GM12874 (cell line): ENCODE measurements at regions not wholly inside any gene's neighbourhood (a gene's known extent, or its start where the extent isn't known, plus 50 kb on each side); places are given as distances from the start of the nearest gene placed in this dataset.

Experiments
- CTCF ChIP-seq: IDR thresholded peaks from 2 replicates; pipeline ENCODE4 v1.5.1; 2011; ENCODE audit warnings: low read depth, mild to moderate bottlenecking, control low read depth, low read length, moderate library complexity; ENCODE audit not compliant: insufficient read depth

DNA sequence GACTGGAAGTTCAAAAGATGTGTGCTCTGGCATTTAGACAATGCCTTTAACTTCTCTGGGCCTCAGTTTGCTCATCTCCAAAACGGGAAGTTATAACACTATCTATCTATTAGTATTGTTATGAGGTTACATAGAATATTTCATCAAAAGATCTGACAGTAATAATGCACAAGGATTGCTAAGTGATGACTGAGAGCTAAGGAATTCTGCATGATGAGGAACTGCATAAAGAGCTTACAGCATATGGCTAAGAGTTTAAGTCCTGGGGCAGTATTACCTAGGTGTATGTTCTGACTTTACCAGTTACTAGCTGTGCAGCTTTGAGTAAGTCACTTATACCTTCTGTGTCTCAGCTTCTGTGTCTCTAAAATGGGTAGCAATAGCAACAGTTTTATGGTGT lies 160.1 kb upstream of the TMPO start:
- no peak for TF ChIP-seq CTCF

DNA sequence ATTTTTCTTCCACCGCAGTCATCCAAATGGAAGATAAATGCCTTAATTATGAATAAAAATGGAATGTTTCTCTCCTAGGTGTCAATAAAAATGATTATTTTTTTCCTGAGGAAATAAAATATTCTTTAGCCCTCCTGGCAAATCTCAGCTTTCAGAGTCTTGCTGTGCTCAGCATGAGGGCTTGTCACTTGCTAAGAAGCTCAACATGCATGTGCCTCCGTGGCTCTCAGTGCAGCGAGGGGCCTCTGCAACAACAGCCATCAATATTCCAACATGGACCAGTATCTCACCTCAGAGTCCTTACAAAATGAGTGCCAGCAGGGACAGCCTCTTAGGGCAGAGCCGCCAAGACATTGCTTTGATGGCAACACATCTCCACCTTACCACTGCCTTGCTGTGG lies 159.5 kb upstream of the TMPO start:
- TF ChIP-seq CTCF, result no peak

DNA sequence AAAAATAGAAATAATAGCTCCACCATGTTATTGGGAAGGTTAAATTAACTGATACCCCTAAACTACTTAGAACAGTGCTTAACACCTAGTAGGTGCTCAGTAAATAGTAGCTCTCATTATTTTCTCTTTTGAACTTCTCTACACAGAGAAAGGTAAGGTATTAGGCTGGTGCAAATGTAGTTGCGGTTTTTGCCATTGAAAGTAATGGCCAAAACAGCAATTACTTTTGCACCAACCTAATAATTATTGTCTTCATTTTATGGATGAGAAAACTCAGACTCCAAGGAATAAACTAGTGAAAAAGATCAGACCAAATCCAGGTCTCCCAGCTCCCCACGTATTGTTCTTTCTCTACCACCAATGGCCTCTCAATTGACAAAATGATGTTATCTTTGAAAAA lies 157.2 kb upstream of the TMPO start:
- no peak for TF ChIP-seq CTCF

GRCh38 chr12:98359856-98360255 lies 155.5 kb upstream of the TMPO start:
- no peak for TF ChIP-seq CTCF

DNA sequence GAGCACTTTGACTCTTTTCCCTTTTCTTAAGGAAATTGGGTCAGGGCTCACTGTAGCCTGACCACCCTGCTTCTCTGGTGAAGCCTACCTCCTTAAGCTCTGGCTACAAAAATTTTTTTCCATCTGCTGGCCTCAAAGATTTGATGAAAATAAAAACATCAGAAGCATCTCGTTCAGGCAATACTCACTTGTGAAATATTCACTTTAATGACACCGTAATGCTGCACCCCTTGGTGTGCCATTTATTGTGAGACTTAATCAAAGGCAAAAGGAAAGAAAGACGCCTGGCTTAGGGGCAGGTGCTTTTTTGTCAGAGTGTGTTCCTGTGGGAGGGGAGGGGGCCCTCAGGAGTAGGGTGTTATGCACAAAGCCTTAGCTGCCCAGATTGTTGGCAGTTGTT lies 155.0 kb upstream of the TMPO start:
- TF ChIP-seq CTCF, result no peak

DNA sequence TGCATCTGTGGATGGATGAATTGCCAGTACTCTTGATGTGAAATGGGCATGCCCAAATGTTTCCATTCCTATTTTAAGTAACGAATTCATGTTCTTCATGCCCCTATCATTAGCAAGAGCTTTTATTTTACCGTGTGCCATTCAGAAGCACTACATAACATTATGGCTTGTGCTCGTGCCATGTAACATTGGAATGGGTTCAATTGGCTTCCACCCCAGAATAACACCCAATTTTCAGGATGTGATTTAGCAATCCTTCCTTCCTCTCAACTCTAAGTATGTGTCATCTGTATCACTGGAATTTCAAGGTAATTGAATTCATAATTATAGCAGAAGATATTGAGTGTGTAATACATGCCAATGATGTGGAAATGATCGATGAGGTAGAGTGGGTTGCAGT lies 145.8 kb upstream of the TMPO start:
- no peak for TF ChIP-seq CTCF

GRCh38 chr12:98370976-98371375 lies 144.4 kb upstream of the TMPO start:
- TF ChIP-seq CTCF, result no peak

- no peak for TF ChIP-seq CTCF
Observed at GRCh38 chr12:98371419-98371818, 144.0 kb upstream of the TMPO start.
